Ovary (tissue), 7 donors: ENCODE measurements at regions not wholly inside any gene's neighbourhood (a gene's known extent, or its start where the extent isn't known, plus 50 kb on each side); places are given as distances from the start of the nearest gene placed in this dataset.

Experiments used
- DNase-seq, 5 donors: peaks; one replicate each; pipeline ENCODE4 v3.0.0-alpha.2; 2019 to 2020
- H3K27ac ChIP-seq, 2 donors: fragments of 200-600 bp; one replicate each; pipeline versions ENCODE4 v1.5.1 to v1.8.0; 2019 to 2022
- H3K27me3 ChIP-seq: fragments of 200-600 bp; one replicate; pipeline ENCODE4 v1.8.0; 2022
- H3K36me3 ChIP-seq: fragments of 200-600 bp; sonication (generic); one replicate; pipeline ENCODE4 v1.5.1; 2019
- H3K4me1 ChIP-seq: one replicate; pipeline ENCODE4 v1.8.1; 2013; ENCODE audit warnings: mild to moderate bottlenecking, moderate library complexity; ENCODE audit not compliant: insufficient read depth
- H3K4me3 ChIP-seq: fragments of 200-600 bp; sonication (generic); one replicate; pipeline ENCODE4 v1.5.1; 2017
- H3K9me3 ChIP-seq, 2 donors: fragments of 200-600 bp in 1 of 2; sonication (generic) in 1 of 2; one replicate each; pipeline versions ENCODE4 v1.5.1 to v1.8.1; 2013 to 2019; ENCODE audit warnings: mild to moderate bottlenecking in 1 of 2, moderate library complexity in 1 of 2
- CTCF ChIP-seq, 3 donors: fragments of 450-650 bp in 2 of 3; fragments of 200-600 bp in 1 of 3; IDR thresholded peaks; one replicate each; pipeline versions ENCODE4 v1.5.1 to v1.8.0; 2016 to 2022; ENCODE audit warnings: antibody characterized with exemption in 3 of 3, mild to moderate bottlenecking in 1 of 3
- EP300 ChIP-seq: sonication (generic); formaldehyde crosslinking; IDR thresholded peaks from one replicate; pipeline ENCODE4 v1.6.1; 2017; ENCODE audit warnings: antibody characterized with exemption
- POLR2A ChIP-seq: fragments of 450-650 bp; IDR thresholded peaks from one replicate; pipeline ENCODE4 v1.6.1; 2017; ENCODE audit warnings: antibody characterized with exemption, mild to moderate bottlenecking, moderate library complexity
- WGBS, 3 donors: extraction: QIAGEN DNeasy Blood & Tissue Kit in 1 of 3; methylation state at CpG; one replicate each; pipeline versions ENCODE4 v1.1.5 to v1.1.7; 2013 to 2017; 5-methylcytosine and 5-hydroxymethylcytosine counted together
- intact Hi-C, 4 donors: fragments of 100-400 bp; cut with DNase I; formaldehyde crosslinking; loops; one replicate each; pipeline versions ENCODE4 v1.11.0 to v1.15.1; 2022 to 2023
- donor health status: DM: no; HTN: no; CAD: no; lungs with moderate emphysema.
- donor health status: DM: no; HTN: no; CAD: no.
- donor health status: Bipolar disorder and iron deficiency.
- donor health status: DM: no; HTN: no; CAD: no.
- donor health status: DM: yes; HTN: yes; CAD: no.

GRCh38 chr5:8695902-8696845 is 827.2 kb downstream of the MTRR start:
- WGBS, 3 donors, result 23 to 30% (median 23%) methylated on average over 10 of the region's 10 CpGs
- no peak for TF ChIP-seq EP300
- no peak for TF ChIP-seq CTCF (IDR thresholded peaks at IDR 0.05)
- no peak for TF ChIP-seq POLR2A
- Histone ChIP-seq H3K27me3 (no peaks in the 10 kb centered on the region), H3K27ac (no peak overlapping the region), H3K4me1 (peaks cover 2% of the 10 kb centered on the region), H3K36me3 (no peaks in the 10 kb centered on the region), H3K4me3 (no peak overlapping the region), H3K9me3 (no peaks in the 10 kb centered on the region)
- no peak for DNase-seq
- intact Hi-C loops, result no loop called here

GRCh38 chr5:8700222-8700621 is 831.3 kb downstream of the MTRR start:
- no peak for TF ChIP-seq CTCF (IDR thresholded peaks at IDR 0.05)
- no peak for TF ChIP-seq POLR2A
- TF ChIP-seq EP300, result no peak
- peaks cover 2% of the 10 kb centered on the region for H3K4me1 ChIP-seq
- H3K27me3 ChIP-seq, result no peaks in the 10 kb centered on the region
- DNase-seq, result no peak
- 68 to 74% (median 68%) methylated on average over 5 of the region's 5 CpGs for WGBS, 3 donors
- intact Hi-C loops, result no loop called here
- no peaks in the 10 kb centered on the region for H3K36me3 ChIP-seq
- no peak overlapping the region for H3K4me3 ChIP-seq
- H3K9me3 ChIP-seq, result no peaks in the 10 kb centered on the region
- H3K27ac ChIP-seq, result no peak overlapping the region

- H3K4me1 ChIP-seq, result peaks cover 2% of the 10 kb centered on the region
- no peak for DNase-seq
- no peaks in the 10 kb centered on the region for H3K36me3 ChIP-seq
- H3K4me3 ChIP-seq, result no peak overlapping the region
- intact Hi-C loops, result no loop called here
- H3K27ac ChIP-seq, result no peak overlapping the region
- H3K9me3 ChIP-seq, result no peaks in the 10 kb centered on the region
- TF ChIP-seq CTCF (IDR thresholded peaks at IDR 0.05) (no peak), EP300 (no peak), POLR2A (no peak)
- WGBS, 3 donors, result 37 to 55% (median 45%) methylated on average over 7 of the region's 7 CpGs
- no peaks in the 10 kb centered on the region for H3K27me3 ChIP-seq
Observed at GRCh38 chr5:8700671-8701070, 831.7 kb downstream of the MTRR start.

GRCh38 chr5:8701251-8701650 is 832.3 kb downstream of the MTRR start:
- Histone ChIP-seq H3K4me1 (peaks cover 2% of the 10 kb centered on the region), H3K9me3 (no peaks in the 10 kb centered on the region), H3K27me3 (no peaks in the 10 kb centered on the region), H3K4me3 (no peak overlapping the region), H3K36me3 (no peaks in the 10 kb centered on the region), H3K27ac (no peak overlapping the region)
- no peak for TF ChIP-seq POLR2A
- TF ChIP-seq EP300, result no peak
- no peak for TF ChIP-seq CTCF (IDR thresholded peaks at IDR 0.05)
- no peak for DNase-seq
- intact Hi-C loops, result no loop called here
- WGBS, 3 donors, result 26 to 61% (median 32%) methylated on average over 2 of the region's 2 CpGs
